ENCODE measurements at regions not wholly inside any gene's neighbourhood (a gene's known extent, or its start where the extent isn't known, plus 50 kb on each side); places are given as distances from the start of the nearest gene placed in this dataset.

DNA sequence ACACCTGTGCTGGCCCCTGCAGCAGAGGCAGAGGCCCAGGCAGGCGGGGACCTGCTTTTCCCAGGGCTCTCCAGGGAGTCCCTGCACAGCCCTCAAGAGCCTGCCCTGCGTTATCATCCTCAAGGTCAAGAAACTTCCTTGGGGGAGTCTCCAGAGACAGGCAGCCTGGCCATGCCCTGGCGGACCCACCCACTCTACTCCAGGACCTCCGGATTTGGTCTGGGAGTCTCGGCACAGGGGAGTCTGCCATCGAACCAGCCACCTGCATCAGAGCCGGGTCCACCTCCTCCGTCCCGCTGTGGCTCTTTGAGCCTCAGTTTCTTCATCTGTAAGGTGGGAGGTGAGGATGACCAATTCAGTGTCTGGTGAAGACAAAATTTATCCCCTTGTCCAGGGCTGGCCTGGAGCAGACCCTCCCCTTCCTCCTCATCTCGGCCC lies 75.3 kb upstream of the TNRC6C start:
- DNase-seq: no peak

DNA sequence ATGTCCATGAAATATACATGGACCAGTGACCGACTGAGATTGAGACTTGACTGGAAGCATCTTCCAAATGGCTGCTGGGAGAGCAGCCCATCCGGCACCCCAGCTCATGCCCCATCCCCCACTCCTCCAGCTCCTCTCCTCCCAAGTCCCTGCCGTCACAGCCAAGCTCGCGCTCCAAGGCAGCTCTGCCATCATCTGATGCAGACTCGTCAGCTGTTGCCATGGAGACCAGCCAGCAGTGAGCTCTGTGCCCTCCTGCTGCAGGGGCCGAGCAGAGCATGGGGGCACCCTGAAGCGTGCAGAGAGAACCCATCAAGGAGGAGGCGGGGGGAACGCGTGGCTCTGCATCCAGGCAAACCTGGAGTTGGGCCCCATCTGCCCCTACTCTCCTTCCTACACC lies 74.5 kb upstream of the TNRC6C start:
- DNase-seq: no peak

DNA sequence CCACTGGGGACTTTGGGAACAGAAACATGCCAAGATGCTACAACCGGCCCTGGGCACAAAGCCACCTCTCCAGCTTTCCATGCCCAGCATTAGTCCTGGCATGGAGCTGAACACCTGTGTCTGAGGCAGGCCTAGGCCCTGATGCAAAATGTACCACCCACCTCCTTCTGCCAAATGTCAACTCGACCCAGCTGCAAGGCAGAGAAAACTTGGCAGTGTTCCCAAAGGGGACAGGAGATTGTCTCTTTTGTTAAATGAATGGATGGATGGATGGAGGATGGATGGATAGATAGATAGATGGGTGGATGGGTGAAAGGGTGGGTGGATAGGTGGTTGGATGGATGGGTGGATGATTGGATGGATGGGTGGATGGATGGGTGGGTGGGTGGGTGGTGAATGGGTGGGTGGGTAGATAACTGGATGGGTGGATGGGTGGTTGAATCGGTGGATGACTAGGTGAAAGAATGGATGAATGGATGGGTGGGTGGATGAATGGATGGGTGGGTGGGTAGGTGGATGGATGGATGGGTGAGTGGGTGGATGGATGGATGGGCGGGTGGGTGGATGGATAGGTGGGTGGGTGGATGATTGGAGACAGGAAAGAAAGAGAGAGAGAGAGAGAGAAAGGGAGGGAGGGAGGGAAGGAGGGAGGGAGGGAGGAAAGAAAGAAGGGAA lies 73.4 kb upstream of the TNRC6C start:
- DNase-seq: no peak

DNA sequence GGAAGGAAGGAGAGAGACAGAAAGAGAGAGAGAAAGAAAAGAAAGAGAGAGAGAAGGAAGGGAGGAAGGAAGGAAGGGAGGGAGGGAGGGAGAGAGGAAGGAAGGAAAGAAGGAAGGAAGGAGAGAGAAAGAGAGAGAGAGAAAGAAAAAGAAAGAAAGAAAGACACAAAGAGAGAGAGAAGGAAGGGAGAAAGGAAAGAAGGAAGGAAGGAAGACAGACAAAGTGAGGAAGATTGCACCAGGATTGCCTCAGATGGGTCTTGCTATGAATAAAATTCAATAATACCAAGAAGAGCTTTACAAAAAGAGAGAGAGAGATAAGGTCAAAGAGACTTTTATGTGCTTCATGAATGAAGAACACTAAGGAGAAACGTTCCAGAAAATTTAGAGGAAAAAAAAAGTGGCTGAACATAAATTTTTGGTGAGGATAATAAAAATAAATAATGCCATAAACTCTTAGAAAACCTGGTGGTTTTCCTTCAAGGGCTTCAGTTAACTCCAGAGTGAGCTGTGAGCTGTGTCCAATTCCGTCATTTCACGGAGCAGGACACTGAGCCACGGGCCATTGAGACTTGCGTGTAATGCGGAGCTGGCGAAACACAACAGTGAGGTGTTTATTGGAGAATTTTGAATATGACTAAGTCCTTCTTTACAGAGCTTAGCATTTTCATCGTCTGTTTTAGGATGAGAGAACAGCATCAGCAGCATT lies 72.7 kb upstream of the TNRC6C start:
- no peak for DNase-seq

DNA sequence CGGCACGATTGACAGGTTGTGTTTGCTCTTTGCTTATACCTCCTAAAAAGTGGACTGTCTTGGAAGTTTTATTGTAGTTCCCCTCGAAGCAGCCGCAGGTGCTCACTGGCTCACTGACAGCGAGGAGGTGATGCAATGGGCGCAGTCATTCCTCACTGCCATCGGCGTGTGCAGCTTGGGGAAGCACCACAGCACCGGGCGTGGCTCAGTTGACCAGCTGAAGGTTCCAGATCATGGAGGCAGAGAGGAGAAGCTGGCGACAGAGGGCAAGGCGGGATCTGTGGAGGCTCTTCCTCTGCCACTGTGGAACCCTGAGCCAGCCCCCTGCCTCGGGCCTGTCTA lies 72.1 kb upstream of the TNRC6C start:
- no peak for DNase-seq

DNA sequence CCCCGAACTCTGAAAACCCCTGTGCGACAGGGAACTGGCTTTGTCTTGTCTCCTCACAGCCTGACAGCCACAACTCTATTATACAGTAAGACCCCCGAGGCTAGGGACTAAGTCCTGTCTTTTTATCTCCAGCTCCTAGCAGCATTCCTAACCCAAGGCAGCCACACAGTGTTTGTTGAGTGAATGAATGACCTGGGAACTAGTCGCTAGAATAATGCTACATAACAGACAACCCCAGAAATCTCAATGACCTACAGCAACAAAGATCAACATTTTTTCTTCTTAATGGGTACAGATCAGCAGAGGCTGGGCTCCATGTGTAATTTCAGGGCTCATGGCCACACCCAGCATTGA lies 71.4 kb upstream of the TNRC6C start:
- DNase-seq: no peak

DNA sequence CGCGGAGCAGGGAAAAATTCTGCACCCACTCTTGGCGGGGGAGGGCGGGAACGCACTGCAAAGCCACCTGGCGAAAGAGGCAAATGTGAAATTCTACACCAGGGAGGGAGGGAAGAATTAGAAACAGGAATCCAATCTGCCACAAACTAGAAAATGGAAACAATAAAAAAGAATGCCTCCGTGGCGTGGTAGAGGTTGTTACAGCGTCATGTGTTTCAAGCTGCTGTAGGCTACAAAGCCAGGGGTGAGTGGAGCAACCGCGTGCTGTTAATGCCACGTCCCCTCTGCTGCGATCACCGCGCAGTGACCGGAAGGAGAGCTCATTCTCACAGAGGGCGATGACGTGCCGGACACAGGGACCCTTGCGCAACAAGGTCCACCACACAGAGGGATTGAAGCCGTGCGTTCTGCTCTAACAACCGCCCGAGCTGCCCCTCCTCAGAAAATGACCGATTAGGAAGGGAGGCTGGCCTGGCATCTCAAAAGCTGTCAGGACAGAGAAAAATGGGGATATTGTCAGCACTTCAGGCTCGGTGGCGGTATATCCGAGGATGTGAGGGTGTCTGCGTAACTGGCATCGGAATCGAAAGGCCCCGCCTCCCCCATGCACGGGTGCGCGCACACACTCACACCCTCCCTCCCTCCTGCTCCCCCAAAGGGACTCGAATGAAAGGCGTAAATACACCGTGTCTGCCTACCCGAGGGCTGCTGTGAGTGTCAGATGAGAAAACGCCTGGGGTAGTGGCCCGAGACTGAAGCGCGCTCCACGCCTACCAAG lies 70.8 kb upstream of the TNRC6C start:
- peak; percentile 67 for DNase-seq

DNA sequence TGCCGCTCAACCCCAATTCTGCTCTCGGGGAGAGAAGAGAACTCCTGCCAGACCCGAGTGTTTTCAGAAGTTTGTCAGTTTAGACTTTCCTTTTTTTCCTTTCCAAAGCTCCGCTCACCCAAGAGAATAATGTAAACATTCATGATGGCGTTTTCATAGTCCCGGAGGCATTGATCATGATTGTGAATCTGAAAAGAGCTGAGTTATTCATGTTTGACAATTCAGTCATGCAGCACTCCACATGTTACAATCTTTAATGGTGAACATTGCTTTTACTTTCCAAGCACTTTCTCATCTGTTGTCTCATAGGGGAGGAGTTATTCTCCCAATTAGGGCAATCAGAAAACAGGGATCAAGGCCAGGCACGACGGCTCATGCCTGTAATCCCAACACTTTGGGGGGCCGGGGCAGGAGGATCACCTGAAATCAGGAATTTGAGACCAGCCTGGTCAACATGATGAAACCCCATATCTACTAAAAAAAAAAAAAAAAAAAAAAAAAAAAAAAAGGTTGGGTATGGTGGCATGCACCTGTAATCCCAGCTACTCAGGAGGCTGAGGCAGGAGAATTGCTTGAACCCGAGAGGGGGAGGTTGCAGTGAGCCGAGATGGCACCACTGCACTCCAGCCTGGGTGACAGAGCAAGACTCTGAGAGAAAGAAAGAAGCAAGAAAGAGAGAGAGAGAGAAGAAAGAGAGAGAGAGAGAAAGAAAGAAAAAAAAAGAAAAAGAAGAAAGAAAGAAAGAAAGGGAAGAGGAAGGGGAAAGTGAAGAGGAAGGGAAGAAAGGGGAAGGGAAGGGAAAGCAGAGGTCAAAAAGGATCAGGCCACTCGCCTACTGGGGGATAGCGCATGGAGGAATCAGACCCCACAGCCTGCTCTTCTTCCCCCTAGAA lies 70.0 kb upstream of the TNRC6C start:
- no peak for DNase-seq

DNA sequence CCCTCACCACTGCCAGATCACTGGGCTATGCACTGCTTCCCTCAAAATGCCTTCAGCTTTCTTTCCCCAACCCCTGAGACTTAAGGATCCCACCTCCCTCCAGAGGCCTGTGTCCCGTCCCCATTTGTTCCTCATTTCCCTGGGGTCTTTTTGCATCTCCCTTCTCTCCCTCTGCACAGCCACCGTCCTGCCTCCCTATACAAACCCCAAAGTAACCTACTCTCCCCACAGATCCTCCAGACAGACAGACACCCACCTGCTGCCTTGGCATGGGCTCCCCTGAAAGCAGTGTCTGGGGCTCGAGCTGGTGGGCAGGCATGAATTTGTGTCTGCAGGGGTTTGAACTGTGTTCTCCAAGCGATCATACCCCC lies 69.4 kb upstream of the TNRC6C start:
- DNase-seq: no peak

DNA sequence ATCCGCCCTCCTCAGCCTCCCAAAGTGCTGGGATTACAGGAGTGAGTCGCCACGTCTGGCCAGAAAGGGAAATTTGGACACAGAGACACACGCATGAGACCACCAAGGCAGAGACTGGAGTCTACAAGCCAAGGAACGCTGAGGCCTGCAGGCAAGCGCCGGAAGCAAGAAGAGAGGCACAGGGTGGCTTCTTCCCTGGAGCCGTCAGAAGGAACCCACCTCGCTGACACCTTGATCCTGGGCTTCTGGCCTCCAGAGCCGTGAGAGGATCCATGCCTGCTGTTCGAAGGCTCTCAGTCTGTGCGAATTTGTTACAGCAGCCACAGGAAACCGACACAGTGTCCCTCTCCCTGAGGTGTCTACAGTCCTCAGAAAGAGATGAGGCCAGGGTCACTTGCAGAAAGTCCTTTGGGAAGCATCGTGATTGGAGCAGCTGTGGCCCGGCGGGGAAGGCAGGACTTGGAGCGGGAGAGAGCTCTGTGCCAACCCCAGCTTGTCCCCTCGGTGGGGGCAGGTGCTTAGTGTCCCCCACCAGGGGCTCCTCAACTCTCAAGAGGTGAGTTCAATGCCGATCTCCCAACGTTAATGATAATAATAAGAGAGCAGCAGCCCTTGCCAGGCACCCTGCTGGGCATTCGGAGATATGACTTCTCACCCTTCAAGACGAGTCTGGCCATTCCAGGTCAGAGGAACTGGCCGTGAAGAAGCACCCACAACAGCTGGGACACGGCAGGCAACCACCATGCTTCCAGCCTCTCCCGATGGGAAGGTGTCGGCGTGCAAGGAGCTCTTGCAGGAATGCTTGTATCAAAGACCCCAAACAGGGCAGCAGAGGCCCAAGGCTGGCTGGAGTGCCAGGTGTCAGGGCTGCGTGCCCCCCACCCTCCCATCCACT lies 68.4 kb upstream of the TNRC6C start:
- no peak for DNase-seq

DNA sequence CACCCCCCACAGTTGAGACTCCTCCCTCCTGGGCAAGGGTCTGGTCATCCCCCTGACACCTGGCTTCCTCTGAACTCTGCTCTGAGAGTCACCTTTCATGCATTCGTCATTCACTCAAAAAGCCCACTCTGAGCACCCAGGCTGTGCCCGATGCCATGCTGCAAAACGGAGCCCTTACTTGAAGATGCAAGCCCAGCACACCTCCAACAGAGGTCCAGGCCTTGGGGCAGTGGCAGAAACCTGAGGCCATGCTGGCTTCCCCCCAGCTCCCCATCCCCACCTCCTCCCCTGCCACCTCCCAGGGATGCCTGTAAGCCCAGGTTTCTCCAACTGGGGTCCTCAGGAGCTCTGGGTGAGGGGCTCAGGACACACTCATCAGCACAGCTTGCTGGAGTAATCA lies 67.7 kb upstream of the TNRC6C start:
- no peak for DNase-seq

DNA sequence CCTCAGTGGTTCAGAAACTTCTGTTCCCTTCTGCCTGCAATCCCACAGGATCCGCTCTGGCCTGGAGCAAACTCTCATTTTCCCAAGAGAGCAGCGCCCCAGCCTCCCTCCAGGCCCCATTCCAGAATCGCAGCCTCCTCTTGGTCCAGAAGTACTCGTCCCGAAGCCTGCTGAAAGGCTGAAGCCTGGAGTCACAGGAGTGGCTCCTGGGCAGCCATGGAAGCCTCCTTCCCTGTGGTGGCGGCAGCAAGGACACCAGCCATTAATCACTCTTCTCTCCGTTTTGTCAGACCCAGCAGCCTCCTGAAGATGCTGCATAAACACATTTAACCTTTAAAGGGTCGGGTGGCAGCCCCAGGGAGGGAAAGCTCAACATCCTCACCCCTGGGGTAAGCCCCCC lies 66.9 kb upstream of the TNRC6C start:
- no peak for DNase-seq

DNA sequence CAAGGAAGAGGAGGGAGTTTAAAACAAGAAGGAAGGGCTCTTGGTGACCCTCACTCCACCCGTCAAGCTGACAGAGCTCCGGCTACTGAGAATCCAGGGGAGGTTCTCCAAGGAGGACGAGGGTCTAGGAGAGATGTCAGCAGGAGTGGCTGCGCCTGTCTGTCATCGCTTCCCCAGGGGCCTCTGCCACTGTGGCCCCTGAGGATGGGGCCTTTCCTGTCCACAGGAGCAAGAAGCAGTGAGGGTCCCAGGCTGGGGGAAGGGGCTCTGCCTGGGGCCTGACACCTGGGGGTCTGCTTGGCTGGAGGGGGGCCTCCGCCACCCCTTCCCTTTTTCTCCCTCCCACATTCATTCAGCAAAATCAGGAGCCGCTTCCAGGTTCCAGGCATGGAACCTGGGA lies 66.5 kb upstream of the TNRC6C start:
- no peak for DNase-seq

DNA sequence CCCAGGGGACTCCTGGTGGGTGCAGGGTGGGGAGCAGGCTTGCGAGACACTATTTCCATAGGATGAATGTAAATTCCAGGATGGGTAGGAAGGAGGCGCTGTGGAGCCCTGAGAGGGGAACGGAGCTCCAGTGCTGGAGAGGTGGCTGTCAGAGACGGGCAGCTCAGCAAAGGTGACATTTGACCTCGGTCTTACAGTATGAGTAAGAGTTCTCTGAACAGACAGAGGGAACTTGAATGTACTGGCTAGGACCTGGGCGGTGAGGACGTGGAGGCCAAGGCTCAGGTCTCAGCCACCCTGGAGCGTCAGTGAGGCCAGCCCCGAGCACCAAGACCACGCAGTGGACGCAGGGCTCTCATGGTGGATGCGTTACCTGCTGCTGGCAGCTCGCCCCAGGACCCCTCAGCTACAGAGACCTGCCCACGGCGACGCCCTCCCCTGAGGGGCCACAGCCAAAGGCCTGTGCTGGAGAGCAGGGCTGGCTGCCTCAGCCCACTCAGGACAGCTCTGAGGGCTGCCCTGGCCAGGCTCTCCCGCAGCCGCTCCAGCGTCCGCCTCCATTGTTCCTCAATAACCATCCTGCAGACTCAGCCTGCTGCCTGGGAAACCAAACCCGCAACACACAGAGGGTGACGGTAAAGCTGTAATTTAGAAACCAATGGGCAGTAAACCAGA lies 65.9 kb upstream of the TNRC6C start:
- DNase-seq: no peak

DNA sequence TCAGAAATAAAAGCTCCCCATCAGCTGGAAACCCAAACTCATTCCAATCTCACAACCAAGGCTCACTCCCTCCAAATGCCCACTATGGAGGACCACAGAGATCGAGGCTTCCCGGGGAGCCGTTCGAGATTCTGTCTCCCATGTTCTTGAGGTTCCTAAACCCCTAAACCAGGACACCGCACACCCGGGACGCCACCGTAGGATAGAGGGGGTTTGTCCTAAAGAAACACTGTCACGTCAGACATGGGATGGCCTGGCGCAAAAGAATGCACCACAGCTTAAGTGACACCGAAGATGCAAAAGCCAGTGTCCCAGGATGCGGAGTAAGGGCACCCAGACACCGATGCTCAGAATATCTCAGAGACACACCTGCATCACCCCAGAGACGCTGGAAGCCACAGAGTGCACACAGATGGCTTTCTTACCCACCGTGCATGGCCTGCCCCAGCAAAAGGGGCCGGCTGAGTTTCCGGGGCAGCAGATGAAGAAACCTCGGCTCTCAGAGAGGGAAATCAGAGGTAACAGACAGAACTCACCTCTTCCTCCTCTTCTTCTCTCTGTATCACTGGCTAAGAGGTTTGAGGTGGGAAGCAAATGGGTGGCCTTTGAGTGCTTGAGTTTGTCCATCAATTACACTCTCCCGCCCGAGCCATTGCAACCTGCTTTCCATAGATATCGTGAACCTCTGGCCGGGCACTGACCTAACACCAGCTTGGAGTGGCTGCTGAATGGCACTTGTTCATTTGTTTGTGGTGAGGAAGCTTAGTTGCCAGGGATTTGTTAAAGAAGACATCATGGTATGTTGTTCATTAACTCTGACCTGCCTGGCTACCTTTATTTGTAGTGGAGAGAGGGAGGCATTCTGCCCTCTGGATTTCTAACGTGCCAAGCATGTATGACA lies 65.1 kb upstream of the TNRC6C start:
- no peak for DNase-seq

DNA sequence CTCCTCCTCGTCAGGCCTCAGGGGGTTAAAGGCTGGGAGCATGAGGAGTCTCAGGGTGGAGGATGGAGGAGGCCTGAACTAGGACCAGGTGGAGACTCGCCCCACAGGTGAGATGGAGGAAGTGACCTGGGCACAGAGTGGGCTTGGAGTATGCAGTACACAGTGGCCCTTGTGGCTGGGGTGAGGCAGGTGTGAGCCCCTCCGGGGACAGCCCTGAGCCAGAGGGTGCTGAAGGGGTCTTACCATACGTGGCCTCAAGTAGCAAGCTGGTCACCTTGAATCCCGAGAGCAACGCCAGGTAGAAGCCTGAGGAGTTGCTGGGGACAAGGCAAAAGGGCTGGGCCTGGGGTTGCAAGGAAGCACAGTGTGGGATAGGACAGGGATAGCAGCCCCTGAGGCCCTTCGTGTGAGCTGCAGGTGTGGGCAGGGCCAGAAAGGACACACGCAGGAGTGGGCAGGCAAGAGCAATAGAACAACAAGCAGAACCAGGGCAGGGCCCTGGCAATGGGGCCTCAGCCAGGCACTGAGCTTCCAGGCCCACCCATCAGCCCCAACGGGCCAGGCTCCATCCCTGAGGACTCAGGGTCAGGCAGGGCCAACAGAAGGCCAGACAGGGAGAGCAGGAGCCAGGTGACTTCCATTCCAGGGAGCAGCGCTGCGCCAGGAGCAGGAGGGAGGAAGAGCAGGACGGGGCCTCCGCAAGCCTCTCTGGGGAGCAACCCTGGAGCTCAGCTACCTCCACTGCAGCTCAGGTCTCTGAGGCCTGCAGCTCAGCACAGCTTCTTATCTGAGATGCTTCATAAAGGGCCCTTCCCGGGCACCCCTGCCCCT lies 64.2 kb upstream of the TNRC6C start:
- DNase-seq: no peak

DNA sequence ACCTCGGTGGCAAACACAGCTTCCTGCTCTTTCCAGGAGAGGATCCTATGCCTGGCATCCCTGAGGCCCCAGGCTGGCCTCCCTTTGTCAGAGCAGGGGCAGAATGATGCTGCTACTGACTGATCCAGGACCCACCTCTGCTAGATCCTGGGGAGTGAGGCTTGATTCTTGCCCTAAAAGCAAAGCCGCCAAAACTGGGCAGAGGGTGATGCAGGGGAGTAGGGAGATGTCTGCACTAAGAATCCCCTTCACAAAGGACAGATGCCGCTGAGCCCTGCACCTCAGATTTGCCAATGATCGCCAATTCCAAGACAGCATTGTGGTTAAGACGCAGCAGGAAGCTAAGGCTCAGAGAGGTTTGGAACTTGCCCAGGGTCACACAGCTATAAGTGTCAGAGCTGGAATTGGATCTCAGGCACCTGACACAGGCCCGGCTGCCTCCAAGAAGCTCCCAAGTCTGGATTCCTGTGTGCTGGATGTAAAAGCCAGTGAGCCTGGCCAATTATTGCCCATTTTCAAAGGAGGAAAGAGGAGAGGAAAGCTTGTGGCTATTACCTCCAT lies 60.7 kb upstream of the TNRC6C start:
- no peak for DNase-seq

DNA sequence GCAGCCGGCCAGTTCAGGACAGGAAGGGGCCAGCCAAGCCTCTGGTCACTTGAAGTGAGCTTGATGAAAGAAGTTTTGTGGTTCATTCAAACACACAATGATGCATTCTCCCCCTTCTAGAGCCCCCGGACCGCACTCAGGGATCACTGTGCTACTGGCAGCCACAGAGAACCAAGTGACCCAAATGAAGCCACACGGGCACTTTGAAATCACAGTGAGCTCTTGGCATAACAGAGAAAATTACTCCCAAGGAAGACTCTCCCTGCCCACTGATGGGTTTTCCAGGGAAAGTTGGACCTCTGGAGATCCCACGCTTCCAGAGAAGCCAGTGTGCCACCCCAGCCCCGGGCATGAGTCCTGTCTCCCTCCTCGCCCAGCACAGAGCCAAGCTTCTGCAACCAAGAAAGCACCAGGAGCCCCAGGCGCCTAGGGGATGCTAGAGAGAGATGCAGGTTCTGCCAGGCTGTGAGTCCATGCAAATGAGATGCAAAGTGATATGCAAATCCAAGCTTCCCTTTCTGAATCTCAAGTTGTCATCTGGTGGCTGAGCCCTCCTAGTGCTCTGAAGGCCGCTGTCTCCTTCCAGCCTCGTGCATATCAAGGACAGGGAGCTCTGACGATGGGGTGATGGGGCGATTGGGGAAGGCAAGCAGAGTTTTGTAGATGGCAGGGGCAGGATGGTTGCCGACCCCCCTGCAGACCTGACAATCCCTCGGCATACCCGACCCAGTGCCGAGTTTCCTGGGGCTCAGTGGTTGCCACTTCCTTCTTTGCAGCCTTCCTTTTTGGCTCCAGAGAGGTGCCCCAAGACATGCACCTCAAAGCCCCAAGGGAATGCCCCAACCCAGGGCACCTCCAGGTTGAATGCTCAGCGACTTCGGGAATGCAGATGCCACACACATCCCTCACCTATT lies 59.7 kb upstream of the TNRC6C start:
- DNase-seq: no peak

All from stimulated activated CD4-positive, alpha-beta T cell treated with anti-CD3 and anti-CD28 coated beads, Interleukin-4, amount 100 ng/mL, for 1 hour (primary cell).